ENCODE measurements at regions not wholly inside any gene's neighbourhood (a gene's known extent, or its start where the extent isn't known, plus 50 kb on each side); places are given as distances from the start of the nearest gene placed in this dataset.
"Not testable (repeated sequence)": the region's sequence is repeated elsewhere in the genome, so short reads cannot be mapped to it uniquely, and the experiment has no call there.

DNA sequence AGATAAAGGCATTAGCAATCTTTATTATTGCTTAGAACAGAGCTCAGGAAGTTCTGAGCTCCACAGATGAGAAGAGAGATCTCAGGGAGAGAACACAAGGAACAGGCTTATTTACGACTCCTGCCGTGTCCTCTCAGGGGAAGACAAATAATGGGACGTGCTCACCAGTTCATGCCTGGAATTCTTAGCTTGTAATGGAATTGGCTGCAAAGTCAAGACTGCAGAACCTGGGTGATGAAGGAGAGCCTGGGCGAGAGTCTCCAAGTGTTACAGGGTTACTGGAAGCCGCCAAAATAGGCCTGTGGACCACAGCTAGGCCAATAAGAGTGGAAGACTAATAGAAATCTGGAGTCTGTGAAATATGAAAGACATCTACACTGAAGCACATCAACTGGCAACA, 174.5 kb upstream of the ADAMTSL1 start:
- no peak for DNase-seq

GRCh38 chr9:18305167-18305806, 168.7 kb upstream of the ADAMTSL1 start:
- DNase-seq = not testable (repeated sequence)

DNA sequence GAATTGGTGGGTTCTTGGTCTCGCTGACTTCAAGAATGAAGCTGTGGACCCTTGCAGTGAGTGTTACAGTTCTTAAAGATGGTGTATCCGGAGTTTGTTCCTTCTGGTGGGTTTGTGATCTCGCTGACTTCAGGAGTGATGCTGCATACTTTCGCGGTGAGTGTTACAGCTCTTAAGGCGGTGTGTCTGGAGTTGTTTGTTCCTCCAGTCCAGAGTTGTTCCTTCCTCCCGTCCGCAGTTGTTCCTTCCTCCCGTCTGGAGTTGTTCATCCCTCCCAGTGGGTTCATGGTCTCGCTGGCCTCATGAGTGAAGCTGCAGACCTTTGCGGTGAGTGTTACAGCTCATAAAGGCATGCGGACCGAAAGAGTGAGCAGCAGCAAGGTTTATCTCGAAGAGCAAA, 159.6 kb upstream of the ADAMTSL1 start:
- DNase-seq = no peak

DNA sequence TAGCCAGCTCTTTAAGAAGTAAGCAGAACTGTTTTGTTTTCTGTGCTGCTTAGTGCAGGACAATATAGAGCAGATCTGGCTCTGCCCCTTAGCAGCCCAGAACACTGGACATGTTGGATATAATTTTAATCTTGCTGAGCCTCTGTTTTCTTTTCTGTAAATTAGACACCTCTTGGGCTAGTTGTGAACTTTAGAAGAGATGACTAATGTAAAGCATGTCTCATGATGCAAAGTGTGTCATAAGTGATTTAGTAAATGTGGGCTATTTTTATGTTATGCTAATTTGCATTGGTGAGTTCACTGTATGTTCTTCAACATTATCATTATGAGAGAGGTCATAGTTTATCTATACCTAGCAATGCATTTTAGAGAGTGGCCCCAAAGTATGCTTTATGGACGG, 156.1 kb upstream of the ADAMTSL1 start:
- DNase-seq = no peak

GRCh38 chr9:18319918-18320445, 154.0 kb upstream of the ADAMTSL1 start:
- no peak for DNase-seq

DNA sequence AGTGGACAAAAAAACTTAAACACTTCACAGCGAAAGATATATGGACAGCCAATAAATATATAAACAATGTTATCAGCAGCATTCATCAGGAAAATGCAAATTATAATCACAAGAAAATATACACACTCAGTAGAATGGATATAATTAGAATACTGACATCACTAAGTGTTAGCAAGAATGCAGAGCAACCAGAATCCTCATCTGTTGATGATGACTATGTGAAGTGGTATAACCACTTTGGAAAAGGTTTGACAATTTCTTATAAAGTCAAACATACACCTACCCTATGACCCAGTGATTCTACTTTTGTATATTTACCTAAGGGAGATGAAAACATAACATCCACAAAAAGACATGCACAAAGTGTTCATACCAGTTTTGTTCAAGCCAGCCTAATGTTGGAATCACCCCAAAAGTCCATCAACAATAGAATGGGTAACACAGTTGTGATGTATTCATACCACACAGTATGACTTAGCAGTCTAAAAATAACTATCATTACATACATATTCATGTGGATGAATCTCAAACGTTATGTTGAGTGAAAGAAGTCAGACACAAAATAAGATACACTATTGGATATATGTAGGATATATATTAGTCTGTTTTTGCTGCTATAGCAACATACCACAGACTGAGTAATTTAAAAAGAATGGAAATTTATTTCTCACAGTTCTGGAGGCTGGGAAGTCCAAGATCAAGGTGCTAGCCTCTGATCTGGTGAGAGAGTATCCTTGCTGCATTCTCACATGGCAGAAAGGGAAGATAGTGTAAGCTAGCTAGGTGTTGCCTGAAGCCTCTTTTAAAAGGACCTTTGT, 148.8 kb upstream of the ADAMTSL1 start:
- no peak for DNase-seq

- not testable (repeated sequence) for DNase-seq
These were observed 148.3 kb upstream of the ADAMTSL1 start for GRCh38 chr9:18325746-18326011.

DNA sequence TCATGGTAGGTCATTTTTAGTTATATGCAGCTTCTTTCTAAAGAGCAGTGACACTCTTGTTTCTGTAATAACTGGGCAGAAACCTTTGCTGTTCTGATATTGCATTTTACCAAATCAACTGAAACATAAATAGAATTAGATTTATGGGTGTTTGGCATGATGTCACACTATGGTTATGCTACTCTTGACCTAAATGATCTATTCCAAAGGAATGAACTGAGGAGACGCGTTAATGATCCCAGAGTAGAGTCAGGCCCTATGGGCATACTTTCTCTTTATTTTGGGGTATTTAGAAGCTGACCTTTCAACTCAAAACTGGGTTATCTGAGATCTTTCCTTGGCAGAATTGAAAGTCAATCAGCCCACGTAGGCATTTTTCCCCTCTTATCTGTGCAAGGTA, 146.8 kb upstream of the ADAMTSL1 start:
- DNase-seq = no peak

DNA sequence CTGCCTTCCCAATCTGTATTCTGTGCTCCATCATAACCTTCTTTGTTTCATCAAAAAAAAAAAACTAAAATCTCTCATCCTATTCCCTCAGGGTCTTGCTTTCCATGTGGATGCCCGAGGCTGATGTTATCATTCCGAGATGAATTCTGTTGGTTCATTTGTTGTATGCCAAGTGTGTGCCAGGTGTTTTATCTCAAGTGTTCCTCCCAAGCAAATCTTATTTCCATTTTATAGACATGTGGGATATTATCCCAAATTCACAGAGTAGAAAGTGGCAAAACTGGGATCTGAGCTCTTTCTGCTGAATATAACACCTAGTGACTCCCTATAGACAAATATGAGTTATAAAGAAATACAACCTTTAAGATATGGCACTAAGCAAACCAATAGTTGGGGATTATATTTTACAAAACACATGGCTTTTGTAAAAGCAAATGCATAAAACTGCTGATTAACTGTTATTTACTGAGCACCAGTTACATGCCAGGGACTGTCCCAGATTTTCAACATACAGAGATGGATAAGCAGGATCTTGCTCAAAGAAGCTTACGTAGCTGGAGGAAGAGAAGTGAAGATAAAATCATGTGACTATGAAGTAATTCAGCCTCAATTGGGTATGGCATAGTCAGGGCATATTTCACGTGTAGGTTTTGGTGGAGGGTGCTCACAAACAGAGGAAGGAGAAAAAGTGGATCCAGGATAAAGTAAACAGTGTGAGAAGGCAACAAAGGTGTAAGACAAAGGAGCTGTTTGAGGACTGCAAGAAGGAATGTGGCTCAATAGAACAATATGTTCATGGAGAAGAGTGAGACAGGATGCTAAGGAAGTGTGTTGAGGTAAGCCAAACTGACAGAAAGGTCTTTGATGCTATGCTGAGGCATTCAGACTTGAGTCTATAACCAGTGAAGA, 143.3 kb upstream of the ADAMTSL1 start:
- no peak for DNase-seq

- DNase-seq = peak; percentile 68
These were observed 142.7 kb upstream of the ADAMTSL1 start for GRCh38 chr9:18331310-18331684.

- DNase-seq = peak; percentile 74
These were observed 142.1 kb upstream of the ADAMTSL1 start for GRCh38 chr9:18331808-18332209.

DNA sequence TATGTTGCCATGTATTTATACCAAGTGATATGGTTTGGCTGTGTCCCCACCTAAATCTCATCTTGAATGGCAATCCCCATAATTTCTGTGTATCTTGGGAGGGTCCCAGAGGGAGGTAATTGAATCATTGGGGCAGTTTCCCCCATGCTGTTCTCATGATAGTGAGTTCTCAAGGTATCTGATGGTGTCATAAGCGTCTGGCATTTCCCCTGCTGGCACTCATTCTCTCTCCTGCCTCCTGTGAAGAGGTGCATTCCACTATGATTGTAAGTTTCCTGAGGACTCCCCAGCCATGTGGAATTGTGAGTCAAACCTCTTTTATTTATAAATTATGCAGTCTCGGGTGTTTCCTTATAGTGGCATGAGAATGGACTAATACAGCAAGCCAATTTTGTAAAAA, 140.8 kb upstream of the ADAMTSL1 start:
- no peak for DNase-seq

DNA sequence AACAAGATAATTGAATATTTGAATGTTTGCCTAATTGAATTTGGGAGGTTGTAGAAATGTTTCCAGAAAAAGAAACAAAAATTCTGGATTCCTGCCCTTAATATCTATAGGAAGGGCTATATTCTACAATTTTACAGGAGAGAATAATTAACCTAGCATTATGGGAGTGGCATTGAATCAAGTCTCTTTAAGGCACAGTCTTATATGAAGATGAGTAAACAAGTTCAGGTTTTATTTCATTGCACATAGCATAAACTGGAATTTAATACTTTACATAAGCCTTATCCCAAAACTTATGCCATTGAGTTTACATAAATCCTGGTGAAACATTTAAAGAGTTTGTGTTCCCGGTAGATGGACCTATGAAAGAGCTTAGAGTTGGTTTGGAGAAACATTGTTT, 138.1 kb upstream of the ADAMTSL1 start:
- DNase-seq = no peak

- DNase-seq = no peak
These were observed 135.9 kb upstream of the ADAMTSL1 start for GRCh38 chr9:18338042-18338441.

DNA sequence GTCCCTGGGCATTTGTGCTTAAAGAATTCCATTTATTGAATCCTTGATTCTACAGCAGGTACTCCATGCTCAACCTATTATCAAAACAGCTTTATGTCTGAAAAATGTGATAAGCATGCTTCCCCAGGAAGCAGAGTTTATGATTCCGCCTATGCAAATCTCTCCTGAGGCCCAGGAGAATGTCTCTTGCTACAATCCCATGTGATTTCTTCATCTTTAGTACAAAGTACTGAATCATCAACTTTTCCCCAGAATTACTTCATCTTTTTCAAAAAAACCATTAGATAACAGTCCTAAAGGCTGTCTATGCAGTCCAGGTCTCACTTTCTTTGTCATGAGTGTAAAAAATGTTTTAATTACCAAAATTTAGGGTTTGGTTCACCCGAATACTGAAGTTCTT, 130.2 kb upstream of the ADAMTSL1 start:
- DNase-seq = no peak

GRCh38 chr9:18346745-18347144, 127.2 kb upstream of the ADAMTSL1 start:
- DNase-seq = no peak

DNA sequence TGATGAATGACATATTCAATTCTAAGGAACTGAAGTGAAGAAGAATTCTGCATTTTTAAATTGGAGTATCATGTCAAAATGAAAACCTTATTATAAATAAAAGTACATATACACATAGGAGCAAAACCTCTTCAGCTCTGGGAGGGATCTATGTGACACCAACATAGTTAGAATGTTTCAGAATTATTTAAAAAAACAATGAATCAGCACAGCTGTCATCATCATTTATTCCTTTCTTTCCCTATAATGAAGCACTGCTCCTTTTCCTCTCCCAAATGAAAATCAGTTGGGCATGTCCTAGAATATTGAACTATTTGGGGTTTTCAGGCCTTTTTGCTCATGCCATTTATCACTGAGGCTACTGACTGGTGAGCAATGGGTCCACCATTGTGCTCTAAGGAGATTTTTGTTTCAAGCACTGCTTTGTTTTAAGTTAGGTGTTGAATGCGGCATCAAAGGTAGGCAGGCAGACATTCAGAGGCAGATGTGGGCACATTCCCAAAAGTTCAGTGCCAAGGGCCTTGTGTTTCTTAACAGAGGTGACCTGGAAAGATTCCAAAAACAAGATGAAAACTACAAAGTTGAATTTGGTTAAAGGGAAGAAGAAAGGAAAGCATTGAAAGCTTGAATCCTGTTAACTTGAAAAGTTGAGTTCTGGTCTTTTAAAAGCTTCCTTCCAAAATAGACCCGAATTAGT, 126.4 kb upstream of the ADAMTSL1 start:
- DNase-seq = no peak

DNA sequence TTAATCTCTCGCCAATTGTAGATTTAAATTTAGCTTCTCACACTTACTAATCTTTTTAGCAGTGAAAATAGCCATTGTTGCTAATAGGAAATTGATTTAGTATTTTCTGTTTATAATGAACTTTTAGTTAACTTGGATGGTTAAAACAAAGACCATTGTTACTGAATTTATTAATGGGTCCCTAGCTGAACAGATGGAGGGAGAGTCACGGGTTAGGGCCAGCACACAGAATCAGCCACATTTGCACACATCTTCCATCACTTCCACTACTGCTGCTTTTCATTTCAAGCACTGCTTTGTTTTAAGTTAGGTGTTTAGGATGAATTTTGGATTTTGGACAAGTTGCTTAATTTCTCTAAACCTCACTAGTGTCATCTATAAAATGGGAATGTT, 125.9 kb upstream of the ADAMTSL1 start:
- DNase-seq = no peak

- DNase-seq = no peak
These were observed 124.4 kb upstream of the ADAMTSL1 start for GRCh38 chr9:18349530-18349929.

DNA sequence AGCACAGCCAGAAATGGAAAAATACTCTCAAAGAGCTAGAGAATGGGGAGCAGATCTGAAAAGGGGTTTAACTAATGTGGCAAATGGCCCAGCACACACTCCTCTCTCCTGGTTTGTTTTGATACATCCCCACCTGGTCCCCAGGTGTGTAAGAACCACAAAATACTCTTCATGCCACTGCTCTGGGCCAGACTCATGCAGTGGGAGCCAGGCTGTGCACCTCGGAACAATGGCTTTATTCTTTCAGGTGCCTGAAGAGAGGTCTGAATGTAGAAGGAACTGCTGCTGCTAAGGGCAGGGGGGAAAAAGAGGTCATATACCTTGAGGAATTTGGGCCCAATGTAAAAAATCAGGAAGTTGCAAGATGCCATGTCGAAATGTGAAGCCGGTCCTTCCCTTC, 123.9 kb upstream of the ADAMTSL1 start:
- no peak for DNase-seq

DNA sequence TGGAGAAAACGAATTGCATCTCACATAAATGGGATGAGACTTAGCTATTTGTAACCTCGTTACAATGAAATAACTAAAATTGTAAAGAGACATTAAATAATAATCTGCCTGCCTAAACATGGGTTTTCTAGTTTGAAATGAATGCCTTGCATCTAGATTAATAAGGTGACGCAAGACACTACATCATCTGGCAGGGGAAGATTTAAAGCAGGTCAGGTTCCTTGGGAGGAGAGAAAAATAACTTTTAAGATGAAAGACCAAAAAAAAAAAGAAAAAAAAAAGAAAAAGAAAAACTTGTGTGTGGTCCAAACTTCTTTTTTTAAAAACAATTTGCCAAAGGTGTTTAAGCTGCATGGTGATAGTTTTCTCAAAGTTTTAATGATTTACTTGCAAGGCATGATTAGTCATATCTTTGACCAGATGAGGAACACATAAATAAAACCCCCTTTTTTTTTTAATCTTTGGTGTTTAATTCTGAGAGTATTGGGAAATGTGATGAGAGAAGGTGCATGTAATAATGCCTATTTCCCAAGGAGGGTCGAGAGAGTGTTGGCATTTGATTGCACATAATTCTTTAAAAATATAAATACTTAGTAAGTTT, 122.9 kb upstream of the ADAMTSL1 start:
- no peak for DNase-seq

DNA sequence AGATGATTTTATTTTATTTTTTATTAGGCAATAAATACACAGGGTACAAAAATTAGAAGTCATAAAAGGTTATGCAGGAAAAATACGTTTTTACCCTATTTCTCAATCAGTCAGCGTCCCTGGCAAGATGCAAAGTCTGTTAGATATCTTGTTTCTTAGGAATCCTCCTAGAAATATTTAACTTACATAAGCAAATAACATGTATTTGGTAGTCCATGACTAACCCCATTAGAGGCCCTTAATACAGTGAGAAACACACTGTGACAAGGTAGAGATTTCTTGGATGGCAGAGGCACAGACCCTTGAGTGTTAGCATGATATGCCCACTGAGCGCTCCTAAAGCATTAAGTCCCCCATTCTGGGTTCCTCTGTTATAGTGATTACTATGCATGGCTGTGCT, 121.2 kb upstream of the ADAMTSL1 start:
- no peak for DNase-seq

DNA sequence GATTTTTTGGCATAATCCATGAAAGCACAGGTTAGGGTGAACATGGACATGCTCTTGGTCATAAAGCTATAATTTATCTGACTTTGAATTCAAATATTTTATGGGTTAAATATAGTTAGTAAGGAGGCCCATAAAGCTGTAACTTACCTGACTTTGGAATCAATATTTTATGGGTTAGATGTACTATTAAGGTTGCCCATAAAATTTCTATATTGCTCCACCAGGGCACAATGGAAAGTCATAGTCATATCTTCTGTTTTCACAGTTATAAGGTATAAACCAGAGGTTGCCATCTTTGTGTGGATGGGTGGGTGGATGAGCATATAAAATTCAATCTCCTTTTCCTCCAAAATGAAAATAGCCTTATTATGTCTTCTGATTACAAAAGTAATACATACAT, 120.5 kb upstream of the ADAMTSL1 start:
- no peak for DNase-seq
